Astrocyte of the spinal cord (primary cell): ENCODE measurements at regions not wholly inside any gene's neighbourhood (a gene's known extent, or its start where the extent isn't known, plus 50 kb on each side); places are given as distances from the start of the nearest gene placed in this dataset.

Experiments
- DNase-seq: peaks from one replicate; pipeline ENCODE4 v3.0.0; 2011; ENCODE audit warnings: low read depth, low spot score
- H3K4me3 ChIP-seq: 2 replicates; pipeline ENCODE4 v1.5.1; 2011; ENCODE audit warnings: low read depth, mild to moderate bottlenecking, low read length, moderate library complexity
- CTCF ChIP-seq: IDR thresholded peaks from 2 replicates; pipeline ENCODE4 v1.5.1; 2012; ENCODE audit warnings: low read depth, mild to moderate bottlenecking, low read length, inconsistent platforms
- in situ Hi-C: cut with HindIII; loops from 2 replicates; pipeline ENCODE4 v1.10.0; 2017; ENCODE audit warnings: low sequenced_read_pairs

GRCh38 chr10:36333446-36333845, 691.4 kb upstream of the FZD8 start:
- in situ Hi-C loops: no loop called here
- no peak overlapping the region for H3K4me3 ChIP-seq
- DNase-seq: no peak
- TF ChIP-seq CTCF: no peak

- no peak overlapping the region for H3K4me3 ChIP-seq
- TF ChIP-seq CTCF: no peak
- in situ Hi-C loops: no loop called here
- DNase-seq: no peak
Observed at GRCh38 chr10:36332926-36333325, 690.8 kb upstream of the FZD8 start.

- no peak for TF ChIP-seq CTCF
- no peak for DNase-seq
- in situ Hi-C loops: no loop called here
- H3K4me3 ChIP-seq: no peak overlapping the region
Observed at GRCh38 chr10:36331121-36331520, 689.0 kb upstream of the FZD8 start.

GRCh38 chr10:36325815-36326214, 683.7 kb upstream of the FZD8 start:
- no peak for TF ChIP-seq CTCF
- no peak for DNase-seq
- H3K4me3 ChIP-seq: no peak overlapping the region
- in situ Hi-C loops: no loop called here

- no peak for TF ChIP-seq CTCF
- H3K4me3 ChIP-seq: no peak overlapping the region
- in situ Hi-C loops: no loop called here
- DNase-seq: no peak
Observed at GRCh38 chr10:36324831-36325230, 682.7 kb upstream of the FZD8 start.

- in situ Hi-C loops: no loop called here
- no peak for DNase-seq
- TF ChIP-seq CTCF: no peak
- H3K4me3 ChIP-seq: no peak overlapping the region
Observed at GRCh38 chr10:36313142-36313541, 671.0 kb upstream of the FZD8 start.

GRCh38 chr10:36303896-36304295, 661.8 kb upstream of the FZD8 start:
- no peak for DNase-seq
- in situ Hi-C loops: no loop called here
- no peak for TF ChIP-seq CTCF
- no peak overlapping the region for H3K4me3 ChIP-seq
